ENCODE measurements at regions not wholly inside any gene's neighbourhood (a gene's known extent, or its start where the extent isn't known, plus 50 kb on each side); places are given as distances from the start of the nearest gene placed in this dataset.

- TF ChIP-seq FOXK2 (IDR thresholded peaks at IDR 0.05) (no peak), NFRKB (IDR thresholded peaks at IDR 0.05) (no peak), SUZ12 (IDR thresholded peaks at IDR 0.05) (no peak), ELF4 (IDR thresholded peaks at IDR 0.05) (no peak), HDGF (IDR thresholded peaks at IDR 0.05; ENCODE audit: borderline replicate concordance) (no peak)
These were observed 150.7 kb upstream of the SFRP2 start for GRCh38 chr4:153939570-153939969.
